DND-41 (cell line): ENCODE measurements at regions not wholly inside any gene's neighbourhood (a gene's known extent, or its start where the extent isn't known, plus 50 kb on each side); places are given as distances from the start of the nearest gene placed in this dataset.

Experiments used
- CTCF ChIP-seq: IDR thresholded peaks from 2 replicates; pipeline ENCODE4 v1.5.1; 2012; ENCODE audit warnings: borderline replicate concordance, low read length, moderate library complexity, mild to moderate bottlenecking; ENCODE audit not compliant: poor library complexity, severe bottlenecking; ENCODE audit errors: extremely low read depth
- EZH2 ChIP-seq: IDR thresholded peaks from 3 replicates; pipeline ENCODE4 v1.6.1; 2012; ENCODE audit warnings: borderline replicate concordance, low read depth, mild to moderate bottlenecking, moderate library complexity, low read length, inconsistent platforms; ENCODE audit not compliant: severe bottlenecking

GRCh38 chr9:78596346-78596745 is 299.4 kb downstream of the PSAT1 start:
- TF ChIP-seq CTCF (no peak), EZH2 (no peak)
